SK-N-SH (cell line): ENCODE measurements at regions not wholly inside any gene's neighbourhood (a gene's known extent, or its start where the extent isn't known, plus 50 kb on each side); places are given as distances from the start of the nearest gene placed in this dataset.

Experiments used
- CTCF ChIA-PET: fragments of 300-600, 350-600 bp; formaldehyde crosslinking; extraction: SDS; loops from one replicate; lab custom pipeline; 2021; lab: Yijun Ruan, JAX
- POLR2A ChIA-PET: fragments of 350-600 bp; sonication (Branson Sonifier 250); formaldehyde crosslinking; extraction: SDS; loops from one replicate; lab custom pipeline; 2020; ENCODE audit warnings: antibody characterized with exemption, inconsistent platforms; lab: Yijun Ruan, JAX
- DNase-seq: peaks from one replicate; pipeline ENCODE4 v3.0.0; 2012
- H2AFZ ChIP-seq: fragments of 200-600 bp; sonication (generic); 2 replicates; pipeline ENCODE4 v1.8.1; 2016; ENCODE audit warnings: antibody characterized with exemption, mild to moderate bottlenecking, low read depth
- H3F3A ChIP-seq: fragments of 200-600 bp; sonication (generic); replicated peaks from 2 replicates; pipeline ENCODE3; 2016; ENCODE audit warnings: antibody characterized with exemption, mild to moderate bottlenecking; ENCODE audit not compliant: insufficient read depth
- H3K27ac ChIP-seq, 2 experiments: fragments of 200-500 bp in 1 of 2; fragments of 200-600 bp in 1 of 2; sonication (Bioruptor generic) in 1 of 2; sonication (generic), shearing (Covaris generic) in 1 of 2; 2 replicates each; pipeline versions ENCODE4 v1.5.1 to v1.6.1; 2014 to 2016; ENCODE audit warnings: low read depth in 2 of 2, inconsistent platforms in 1 of 2, low read length in 1 of 2, mild to moderate bottlenecking in 1 of 2, mixed read lengths in 1 of 2
- H3K27me3 ChIP-seq: fragments of 200-600 bp; sonication (generic), shearing (Covaris generic); 2 replicates; pipeline ENCODE4 v1.6.1; 2016; ENCODE audit warnings: mixed run types; ENCODE audit not compliant: insufficient read depth
- H3K36me3 ChIP-seq, 2 experiments: fragments of 200-500 bp in 1 of 2; fragments of 200-600 bp in 1 of 2; sonication (Bioruptor generic) in 1 of 2; sonication (generic) in 1 of 2; replicated peaks in 1 of 2; 2 replicates each; pipeline versions ENCODE3 to v1.5.1; 2014 to 2016; ENCODE audit warnings: low read length in 1 of 2, mild to moderate bottlenecking in 1 of 2; ENCODE audit not compliant: insufficient read depth in 2 of 2, control insufficient read depth in 1 of 2
- H3K4me1 ChIP-seq, 2 experiments: fragments of 200-500 bp in 1 of 2; fragments of 200-600 bp in 1 of 2; sonication (Bioruptor generic) in 1 of 2; sonication (generic), shearing (Covaris generic) in 1 of 2; 2 replicates each; pipeline versions ENCODE4 v1.5.1 to v1.6.1; 2014 to 2016; ENCODE audit warnings: low read depth in 1 of 2, low read length in 1 of 2, mixed run types in 1 of 2; ENCODE audit not compliant: insufficient read depth in 2 of 2, control insufficient read depth in 1 of 2
- H3K4me2 ChIP-seq: fragments of 200-600 bp; sonication (generic), shearing (Covaris generic); 2 replicates; pipeline ENCODE4 v1.6.1; 2017; ENCODE audit warnings: mixed run types
- H3K4me3 ChIP-seq, 2 experiments: fragments of 200-500 bp in 1 of 2; fragments of 200-600 bp in 1 of 2; sonication (Bioruptor generic) in 1 of 2; sonication (generic), shearing (Covaris generic) in 1 of 2; 2 replicates each; pipeline versions ENCODE4 v1.5.1 to v1.8.1; 2014 to 2016; ENCODE audit warnings: low read depth in 2 of 2, inconsistent platforms in 1 of 2, low read length in 1 of 2, mild to moderate bottlenecking in 1 of 2, mixed read lengths in 1 of 2, moderate library complexity in 1 of 2
- H3K79me2 ChIP-seq: fragments of 200-600 bp; sonication (generic); 2 replicates; pipeline ENCODE4 v1.8.1; 2017; ENCODE audit warnings: mild to moderate bottlenecking; ENCODE audit not compliant: insufficient read depth
- H3K9ac ChIP-seq: fragments of 200-600 bp; sonication (generic); 2 replicates; pipeline ENCODE4 v1.6.1; 2017; ENCODE audit warnings: mixed run types
- H3K9me2 ChIP-seq: fragments of 200-600 bp; sonication (generic); 2 replicates; pipeline ENCODE4 v1.6.1; 2017; ENCODE audit warnings: mixed run types
- H3K9me3 ChIP-seq: fragments of 200-600 bp; sonication (generic); 2 replicates; pipeline ENCODE4 v1.6.1; 2017; ENCODE audit warnings: mixed run types, mild to moderate bottlenecking, moderate library complexity
- H4K20me1 ChIP-seq: fragments of 200-600 bp; sonication (generic); 2 replicates; pipeline ENCODE4 v1.6.1; 2017; ENCODE audit warnings: mild to moderate bottlenecking, mixed run types; ENCODE audit not compliant: insufficient read depth
- ELF1 ChIP-seq: IDR thresholded peaks from 2 replicates; pipeline ENCODE4 v1.4.0; 2012
- EP300 ChIP-seq, 2 experiments: IDR thresholded peaks; 2 replicates each; pipeline versions ENCODE4 v1.4.0 to v1.6.1; 2012; ENCODE audit warnings: borderline replicate concordance in 1 of 2, low read depth in 1 of 2, low read length in 1 of 2
- FOSL2 ChIP-seq: IDR thresholded peaks from 2 replicates; pipeline ENCODE4 v1.4.0; 2012; ENCODE audit warnings: low read depth, mild to moderate bottlenecking, moderate library complexity, borderline replicate concordance
- FOXM1 ChIP-seq: IDR thresholded peaks from 2 replicates; pipeline ENCODE4 v1.4.0; 2012; ENCODE audit warnings: low read depth, mild to moderate bottlenecking
- GATA2 ChIP-seq: sonication (generic); formaldehyde crosslinking; IDR thresholded peaks from 2 replicates; pipeline ENCODE4 v1.5.0; 2020; ENCODE audit warnings: mild to moderate bottlenecking, missing genetic modification reagents
- MEF2A ChIP-seq: IDR thresholded peaks from 2 replicates; pipeline ENCODE4 v1.4.0; 2012; ENCODE audit warnings: low read depth, borderline replicate concordance
- MXI1 ChIP-seq: IDR thresholded peaks from 2 replicates; pipeline ENCODE4 v1.6.1; 2012; ENCODE audit warnings: mild to moderate bottlenecking, low read depth, low read length, improper control_type of control experiment
- NFIC ChIP-seq: IDR thresholded peaks from 2 replicates; pipeline ENCODE4 v1.4.0; 2012; ENCODE audit warnings: borderline replicate concordance
- RCOR1 ChIP-seq: fragments of 150-350 bp; IDR thresholded peaks from 2 replicates; pipeline ENCODE4 v1.6.1; 2017; ENCODE audit warnings: antibody characterized with exemption, low read length
- REST ChIP-seq: IDR thresholded peaks from 2 replicates; pipeline ENCODE4 v1.6.1; 2012; ENCODE audit warnings: mild to moderate bottlenecking, low read depth, low read length, moderate library complexity
- RFX5 ChIP-seq: IDR thresholded peaks from 2 replicates; pipeline ENCODE4 v1.6.1; 2012; ENCODE audit warnings: mild to moderate bottlenecking, improper control_type of control experiment, low read length
- WGBS: methylation state at CpG from one replicate; pipeline ENCODE4 v1.1.6; 2017; ENCODE audit warnings: low lambda C conversion rate; 5-methylcytosine and 5-hydroxymethylcytosine counted together
- TF ChIP-seq, protein P1 (sequence below): fragments of 200-600 bp; sonication (generic); IDR thresholded peaks from 2 replicates; pipeline ENCODE4 v1.6.1; 2017; ENCODE audit warnings: antibody characterized with exemption, mild to moderate bottlenecking, moderate library complexity
- TF ChIP-seq, protein P2 (sequence below): IDR thresholded peaks from 2 replicates; pipeline ENCODE4 v1.4.0; 2012; ENCODE audit warnings: low read depth, borderline replicate concordance

- Histone ChIP-seq H3K36me3 (no peaks in the 10 kb centered on the region), H4K20me1 (no peaks in the 10 kb centered on the region), H3K4me2 (no peak overlapping the region), H3K27me3 (no peaks in the 10 kb centered on the region), H3K4me3 (no peak overlapping the region), H3K9ac (no peak overlapping the region), H2AFZ (no peak overlapping the region), H3K27ac (peak overlapping the region in 1 of 2 experiments; percentile 28; a peak in 1 of 4 replicates), H3K9me2 (no peaks in the 10 kb centered on the region), H3F3A (peaks cover 14% of the 10 kb centered on the region), H3K79me2 (no peaks in the 10 kb centered on the region), H3K9me3 (no peaks in the 10 kb centered on the region), H3K4me1 (peaks cover 22 to 23% of the 10 kb centered on the region in 2 experiments; a peak in 3 of 4 replicates)
- no peak for DNase-seq
- 77% methylated on average over 6 of the region's 6 CpGs for WGBS
- ChIA-PET POLR2A (no interaction called here), CTCF (interaction anchor here (1.5 kb wide), 2 partner anchors 89 to 468 kb away, joined by 3 to 4 read pairs; no protein-coding TSS in a partner anchor)
- TF ChIP-seq GATA2 (CRISPR knock-in tag), result peak; percentile 70
- TF ChIP-seq RCOR1, result no peak
- TF ChIP-seq EP300 (IDR thresholded peaks at IDR 0.05; ENCODE audit: borderline replicate concordance in 1 of 2, low read depth in 1 of 2, low read length in 1 of 2), result peak in 1 of 2 experiments; percentile 18; a peak in 1 of 4 replicates
Observed at GRCh38 chr7:91554883-91555282, 290.6 kb downstream of the FZD1 start.

DNA sequence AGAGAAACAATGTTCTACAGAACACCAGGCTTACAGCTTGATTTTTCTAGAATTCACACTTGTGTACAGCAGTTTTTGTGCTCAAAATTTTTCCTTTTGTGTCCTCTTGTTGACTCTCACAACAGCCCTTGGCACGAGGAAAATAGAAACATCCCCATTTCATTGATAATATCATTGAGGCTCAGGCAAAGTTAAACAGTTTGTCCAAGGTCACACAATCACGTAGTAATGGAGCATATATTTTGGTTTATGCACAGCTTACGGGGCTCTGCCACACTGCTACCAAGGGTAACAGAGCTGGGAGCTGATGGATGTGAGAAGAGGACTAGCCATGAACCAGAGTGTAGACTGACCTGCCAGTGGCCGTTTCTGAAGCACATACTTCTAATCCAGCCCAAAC, 292.0 kb downstream of the FZD1 start:
- CTCF ChIA-PET, result interaction anchor here (0.7 to 1.5 kb wide), 4 partner anchors 9 to 927 kb away, joined by 3 to 5 read pairs (median 3); no protein-coding TSS in a partner anchor
- Histone ChIP-seq H3K9ac (no peak overlapping the region), H3K4me1 (peaks cover 17 to 22% of the 10 kb centered on the region in 2 experiments; a peak in 3 of 4 replicates), H3K79me2 (no peaks in the 10 kb centered on the region), H4K20me1 (no peaks in the 10 kb centered on the region), H3K27ac (peak overlapping the region in 1 of 2 experiments; percentile 96; a peak in 1 of 4 replicates), H3K9me3 (no peaks in the 10 kb centered on the region), H3F3A (peaks cover 14% of the 10 kb centered on the region), H2AFZ (no peak overlapping the region), H3K4me3 (no peak overlapping the region), H3K36me3 (no peaks in the 10 kb centered on the region), H3K4me2 (no peak overlapping the region), H3K9me2 (no peaks in the 10 kb centered on the region), H3K27me3 (no peaks in the 10 kb centered on the region)
- POLR2A ChIA-PET, result no interaction called here
- WGBS, result 70% methylated on average over 4 of the region's 4 CpGs
- TF ChIP-seq ELF1 (no peak), RCOR1 (no peak), MXI1 (no peak), REST (no peak), FOSL2 (no peak), MEF2A (no peak), FOXM1 (no peak), NFIC (no peak), RFX5 (no peak)
- TF ChIP-seq, protein P1, sequence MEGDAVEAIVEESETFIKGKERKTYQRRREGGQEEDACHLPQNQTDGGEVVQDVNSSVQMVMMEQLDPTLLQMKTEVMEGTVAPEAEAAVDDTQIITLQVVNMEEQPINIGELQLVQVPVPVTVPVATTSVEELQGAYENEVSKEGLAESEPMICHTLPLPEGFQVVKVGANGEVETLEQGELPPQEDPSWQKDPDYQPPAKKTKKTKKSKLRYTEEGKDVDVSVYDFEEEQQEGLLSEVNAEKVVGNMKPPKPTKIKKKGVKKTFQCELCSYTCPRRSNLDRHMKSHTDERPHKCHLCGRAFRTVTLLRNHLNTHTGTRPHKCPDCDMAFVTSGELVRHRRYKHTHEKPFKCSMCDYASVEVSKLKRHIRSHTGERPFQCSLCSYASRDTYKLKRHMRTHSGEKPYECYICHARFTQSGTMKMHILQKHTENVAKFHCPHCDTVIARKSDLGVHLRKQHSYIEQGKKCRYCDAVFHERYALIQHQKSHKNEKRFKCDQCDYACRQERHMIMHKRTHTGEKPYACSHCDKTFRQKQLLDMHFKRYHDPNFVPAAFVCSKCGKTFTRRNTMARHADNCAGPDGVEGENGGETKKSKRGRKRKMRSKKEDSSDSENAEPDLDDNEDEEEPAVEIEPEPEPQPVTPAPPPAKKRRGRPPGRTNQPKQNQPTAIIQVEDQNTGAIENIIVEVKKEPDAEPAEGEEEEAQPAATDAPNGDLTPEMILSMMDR, result no peak
- TF ChIP-seq, protein P2, sequence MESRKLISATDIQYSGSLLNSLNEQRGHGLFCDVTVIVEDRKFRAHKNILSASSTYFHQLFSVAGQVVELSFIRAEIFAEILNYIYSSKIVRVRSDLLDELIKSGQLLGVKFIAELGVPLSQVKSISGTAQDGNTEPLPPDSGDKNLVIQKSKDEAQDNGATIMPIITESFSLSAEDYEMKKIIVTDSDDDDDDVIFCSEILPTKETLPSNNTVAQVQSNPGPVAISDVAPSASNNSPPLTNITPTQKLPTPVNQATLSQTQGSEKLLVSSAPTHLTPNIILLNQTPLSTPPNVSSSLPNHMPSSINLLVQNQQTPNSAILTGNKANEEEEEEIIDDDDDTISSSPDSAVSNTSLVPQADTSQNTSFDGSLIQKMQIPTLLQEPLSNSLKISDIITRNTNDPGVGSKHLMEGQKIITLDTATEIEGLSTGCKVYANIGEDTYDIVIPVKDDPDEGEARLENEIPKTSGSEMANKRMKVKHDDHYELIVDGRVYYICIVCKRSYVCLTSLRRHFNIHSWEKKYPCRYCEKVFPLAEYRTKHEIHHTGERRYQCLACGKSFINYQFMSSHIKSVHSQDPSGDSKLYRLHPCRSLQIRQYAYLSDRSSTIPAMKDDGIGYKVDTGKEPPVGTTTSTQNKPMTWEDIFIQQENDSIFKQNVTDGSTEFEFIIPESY, result no peak
- DNase-seq, result no peak
